GM23248 (cell line): ENCODE measurements at regions not wholly inside any gene's neighbourhood (a gene's known extent, or its start where the extent isn't known, plus 50 kb on each side); places are given as distances from the start of the nearest gene placed in this dataset.
A peak's percentile ranks its signal among the peaks of the same experiment; 100 is the strongest.

ENCODE experiments used
- DNase-seq: peaks from one replicate; pipeline ENCODE4 v3.0.0-alpha.2; 2015
- H2AFZ ChIP-seq: fragments of 200-600 bp; sonication (generic); 2 replicates; pipeline ENCODE4 v1.6.1; 2016; ENCODE audit warnings: antibody characterized with exemption
- H3F3A ChIP-seq: fragments of 200-600 bp; sonication (generic); 2 replicates; pipeline ENCODE4 v1.6.1; 2016; ENCODE audit warnings: mild to moderate bottlenecking, antibody characterized with exemption, mixed run types; ENCODE audit not compliant: insufficient read depth
- H3K27ac ChIP-seq: fragments of 200-600 bp; sonication (generic); 2 replicates; pipeline ENCODE4 v1.5.1; 2016; ENCODE audit warnings: mild to moderate bottlenecking
- H3K27me3 ChIP-seq: fragments of 200-600 bp; sonication (generic); replicated peaks from 2 replicates; pipeline ENCODE4 v1.6.1; 2016; ENCODE audit warnings: mild to moderate bottlenecking; ENCODE audit not compliant: insufficient read depth
- H3K36me3 ChIP-seq: fragments of 200-600 bp; sonication (generic); 2 replicates; pipeline ENCODE4 v1.6.1; 2016; ENCODE audit warnings: low read depth, mild to moderate bottlenecking
- H3K4me1 ChIP-seq: fragments of 200-600 bp; sonication (generic); 2 replicates; pipeline ENCODE4 v1.6.1; 2016; ENCODE audit warnings: mild to moderate bottlenecking; ENCODE audit not compliant: insufficient read depth
- H3K4me2 ChIP-seq: fragments of 200-600 bp; sonication (generic); one replicate; pipeline ENCODE4 v1.6.1; 2016; ENCODE audit warnings: mild to moderate bottlenecking; ENCODE audit not compliant: unreplicated experiment
- H3K4me3 ChIP-seq: fragments of 200-600 bp; sonication (generic); 2 replicates; pipeline ENCODE4 v1.5.1; 2016; ENCODE audit warnings: mild to moderate bottlenecking
- H3K79me2 ChIP-seq: fragments of 200-600 bp; sonication (generic); 2 replicates; pipeline ENCODE4 v1.6.1; 2016; ENCODE audit warnings: mild to moderate bottlenecking; ENCODE audit not compliant: insufficient read depth
- H3K9ac ChIP-seq: fragments of 200-600 bp; sonication (generic); 2 replicates; pipeline ENCODE4 v1.6.1; 2016; ENCODE audit warnings: mild to moderate bottlenecking
- H3K9me2 ChIP-seq: fragments of 200-600 bp; sonication (generic); 2 replicates; pipeline ENCODE4 v1.6.1; 2016; ENCODE audit warnings: mixed run types, mild to moderate bottlenecking, moderate library complexity; ENCODE audit not compliant: insufficient read depth
- H3K9me3 ChIP-seq: fragments of 200-600 bp; sonication (generic); one replicate; pipeline ENCODE4 v1.6.1; 2017; ENCODE audit warnings: low read depth
- H4K20me1 ChIP-seq: fragments of 200-600 bp; sonication (generic); 2 replicates; pipeline ENCODE4 v1.6.0; 2016; ENCODE audit not compliant: insufficient read depth
- EZH2 ChIP-seq: fragments of 200-600 bp; sonication (generic); IDR thresholded peaks from 2 replicates; pipeline ENCODE4 v1.6.1; 2018; ENCODE audit warnings: antibody characterized with exemption, mild to moderate bottlenecking; ENCODE audit not compliant: insufficient read depth, poor library complexity, severe bottlenecking
- EZH2phosphoT487 ChIP-seq: fragments of 200-600 bp; sonication (generic); IDR thresholded peaks from 2 replicates; pipeline ENCODE4 v1.6.1; 2018; ENCODE audit warnings: antibody characterized with exemption, moderate library complexity, mild to moderate bottlenecking, low read depth; ENCODE audit not compliant: insufficient read depth
- WGBS, 2 experiments: methylation state at CpG; one replicate each; pipeline ENCODE4 v1.1.6; 2015 to 2017; ENCODE audit warnings: low lambda C conversion rate in 2 of 2, low coverage in 1 of 2; ENCODE audit errors: missing lambda C conversion rate in 2 of 2; 5-methylcytosine and 5-hydroxymethylcytosine counted together
- in situ Hi-C: fragments of 300-500 bp; cut with MboI; formaldehyde crosslinking; loops from 2 replicates; pipeline ENCODE4 v1.15.0; 2020

- no peaks in the 10 kb centered on the region for H4K20me1 ChIP-seq
- no peak overlapping the region for H3K27ac ChIP-seq
- H3K9me3 ChIP-seq = no peaks in the 10 kb centered on the region
- DNase-seq = no peak
- H3K27me3 ChIP-seq = no peaks in the 10 kb centered on the region
- WGBS, 2 experiments = 11 to 20% methylated on average over 9 to 16 of the region's 16 CpGs
- H3K9ac ChIP-seq = no peak overlapping the region
- TF ChIP-seq EZH2phosphoT487 = no peak
- TF ChIP-seq EZH2 = no peak
- H3K4me3 ChIP-seq = no peak overlapping the region
- H2AFZ ChIP-seq = no peak overlapping the region
- no peaks in the 10 kb centered on the region for H3K79me2 ChIP-seq
- H3K4me1 ChIP-seq = no peaks in the 10 kb centered on the region
- in situ Hi-C loops = no loop called here
- H3K9me2 ChIP-seq = no peaks in the 10 kb centered on the region
- no peaks in the 10 kb centered on the region for H3K36me3 ChIP-seq
- H3K4me2 ChIP-seq = no peak overlapping the region
- H3F3A ChIP-seq = no peaks in the 10 kb centered on the region
Measured at GRCh38 chr18:72692086-72692485, 147.9 kb upstream of the CBLN2 start.

- 35 to 43% methylated on average over 4 of the region's 4 CpGs for WGBS, 2 experiments
- no peaks in the 10 kb centered on the region for H3K27me3 ChIP-seq
- no peaks in the 10 kb centered on the region for H3K79me2 ChIP-seq
- H3K9me2 ChIP-seq = no peaks in the 10 kb centered on the region
- no peak for DNase-seq
- TF ChIP-seq EZH2phosphoT487 (no peak), EZH2 (no peak)
- in situ Hi-C loops = no loop called here
- H3K4me1 ChIP-seq = no peaks in the 10 kb centered on the region
- no peaks in the 10 kb centered on the region for H3F3A ChIP-seq
- no peaks in the 10 kb centered on the region for H3K9me3 ChIP-seq
- no peak overlapping the region for H3K9ac ChIP-seq
- H3K36me3 ChIP-seq = no peaks in the 10 kb centered on the region
- H3K27ac ChIP-seq = no peak overlapping the region
- no peak overlapping the region for H2AFZ ChIP-seq
- H3K4me2 ChIP-seq = no peak overlapping the region
- H3K4me3 ChIP-seq = no peak overlapping the region
- H4K20me1 ChIP-seq = no peaks in the 10 kb centered on the region
Measured at GRCh38 chr18:72687736-72688135, 143.6 kb upstream of the CBLN2 start.

GRCh38 chr18:72675394-72675793 is 131.3 kb upstream of the CBLN2 start:
- Histone ChIP-seq H3K27ac (no peak overlapping the region), H3K4me2 (no peak overlapping the region), H3K27me3 (no peaks in the 10 kb centered on the region), H3K4me3 (no peak overlapping the region), H3K9me3 (no peaks in the 10 kb centered on the region), H2AFZ (no peak overlapping the region), H3K9ac (no peak overlapping the region), H3K9me2 (no peaks in the 10 kb centered on the region), H3K79me2 (no peaks in the 10 kb centered on the region), H3K4me1 (no peaks in the 10 kb centered on the region), H3F3A (no peaks in the 10 kb centered on the region), H3K36me3 (no peaks in the 10 kb centered on the region), H4K20me1 (no peaks in the 10 kb centered on the region)
- in situ Hi-C loops = no loop called here
- DNase-seq = peak; percentile 2
- 46 to 50% methylated on average over 10 of the region's 10 CpGs for WGBS, 2 experiments
- no peak for TF ChIP-seq EZH2phosphoT487
- no peak for TF ChIP-seq EZH2

GRCh38 chr18:72674710-72675109 is 130.6 kb upstream of the CBLN2 start:
- Histone ChIP-seq H3K27me3 (no peaks in the 10 kb centered on the region), H2AFZ (no peak overlapping the region), H3K9me2 (no peaks in the 10 kb centered on the region), H3K36me3 (no peaks in the 10 kb centered on the region), H3K27ac (no peak overlapping the region), H3K4me3 (no peak overlapping the region), H4K20me1 (no peaks in the 10 kb centered on the region), H3K4me2 (no peak overlapping the region), H3F3A (no peaks in the 10 kb centered on the region), H3K79me2 (no peaks in the 10 kb centered on the region), H3K4me1 (no peaks in the 10 kb centered on the region), H3K9ac (no peak overlapping the region), H3K9me3 (no peaks in the 10 kb centered on the region)
- DNase-seq = peak; percentile 4
- in situ Hi-C loops = no loop called here
- WGBS, 2 experiments = 16 to 18% methylated on average over 7 of the region's 7 CpGs
- TF ChIP-seq EZH2 = no peak
- no peak for TF ChIP-seq EZH2phosphoT487

- no peak overlapping the region for H3K4me3 ChIP-seq
- H3K4me2 ChIP-seq = no peak overlapping the region
- H3K27ac ChIP-seq = no peak overlapping the region
- no peaks in the 10 kb centered on the region for H3K9me3 ChIP-seq
- no peaks in the 10 kb centered on the region for H3K79me2 ChIP-seq
- H3K4me1 ChIP-seq = no peaks in the 10 kb centered on the region
- no peak overlapping the region for H2AFZ ChIP-seq
- no peaks in the 10 kb centered on the region for H3F3A ChIP-seq
- no peak for DNase-seq
- H3K9me2 ChIP-seq = no peaks in the 10 kb centered on the region
- no peaks in the 10 kb centered on the region for H3K27me3 ChIP-seq
- no peak overlapping the region for H3K9ac ChIP-seq
- in situ Hi-C loops = no loop called here
- no peaks in the 10 kb centered on the region for H3K36me3 ChIP-seq
- 22 to 29% methylated on average over 5 of the region's 5 CpGs for WGBS, 2 experiments
- TF ChIP-seq EZH2phosphoT487 (no peak), EZH2 (no peak)
- no peaks in the 10 kb centered on the region for H4K20me1 ChIP-seq
Measured at GRCh38 chr18:72673242-72673641, 129.1 kb upstream of the CBLN2 start.
